Keratinocyte (primary cell): ENCODE measurements at regions not wholly inside any gene's neighbourhood (a gene's known extent, or its start where the extent isn't known, plus 50 kb on each side); places are given as distances from the start of the nearest gene placed in this dataset.

Experiments used
- CTCF ChIP-seq, 3 experiments: IDR thresholded peaks in 1 of 3; conservative IDR thresholded peaks in 1 of 3; optimal IDR thresholded peaks in 1 of 3; 2 replicates in 2 of 3; 3 replicates in 1 of 3; pipeline versions ENCODE3 to v1.5.1; 2011; ENCODE audit warnings: low read length in 3 of 3, mild to moderate bottlenecking in 3 of 3, moderate library complexity in 2 of 3, control low read depth in 1 of 3, inconsistent platforms in 1 of 3; ENCODE audit not compliant: insufficient read depth in 2 of 3; ENCODE audit errors: extremely low read depth in 1 of 3
- EZH2 ChIP-seq: IDR thresholded peaks from one replicate; pipeline ENCODE4 v1.6.1; 2012; ENCODE audit warnings: inconsistent platforms, mild to moderate bottlenecking, low read length, moderate library complexity

GRCh38 chr6:97885325-97885724, 602.3 kb upstream of the MMS22L start:
- TF ChIP-seq CTCF (optimal IDR thresholded peaks at IDR 0.05 in 1 of 3, IDR thresholded peaks at IDR 0.05 in 1 of 3, conservative IDR thresholded peaks at IDR 0.05 in 1 of 3; ENCODE audit: extremely low read depth in 1 of 3, insufficient read depth in 2 of 3, low read length in 3 of 3), result no peak
- no peak for TF ChIP-seq EZH2
